Endothelial cell of umbilical vein (primary cell): ENCODE measurements at regions not wholly inside any gene's neighbourhood (a gene's known extent, or its start where the extent isn't known, plus 50 kb on each side); places are given as distances from the start of the nearest gene placed in this dataset.

Experiments
- BruUV-seq: library from RNA; stranded (reverse); fragments of 400-500 nt; replicated peaks from 2 replicates; lab custom pipeline; 2021; lab: Mats Ljungman, UMichigan
- CTCF ChIA-PET: fragments of 300-600, 350-600 bp; sonication (Branson Sonifier 250); formaldehyde crosslinking; loops from one replicate; lab custom pipeline; 2021; ENCODE audit warnings: antibody characterized with exemption, inconsistent platforms; lab: Charles Lee
- POLR2A ChIA-PET: fragments of 300-600, 350-600 bp; sonication (Branson Sonifier 250); formaldehyde crosslinking; loops from one replicate; lab custom pipeline; 2021; ENCODE audit warnings: antibody characterized with exemption, inconsistent platforms; lab: Charles Lee
- DNase-seq: peaks from one replicate; pipeline ENCODE4 v3.0.0-alpha.2; 2011; ENCODE audit warnings: low read depth, low spot score
- FAIRE-seq: peaks from 2 replicates; lab custom pipeline; 2011; peaks lifted over from hg19 to GRCh38; lab: Jason Lieb, UNC
- H2AFZ ChIP-seq: 2 replicates; pipeline ENCODE4 v1.6.0; 2012; ENCODE audit warnings: low read depth, low read length, control low read depth, inconsistent platforms
- H3K27ac ChIP-seq: 2 replicates; pipeline ENCODE4 v1.5.1; 2011; ENCODE audit warnings: low read depth, mild to moderate bottlenecking, control low read depth, low read length, moderate library complexity; ENCODE audit not compliant: insufficient read depth
- H3K27me3 ChIP-seq, 2 experiments: 2 replicates each; pipeline versions ENCODE4 v1.6.0 to v1.6.1; 2011; ENCODE audit warnings: low read length in 2 of 2, mixed read lengths in 1 of 2; ENCODE audit not compliant: control insufficient read depth in 2 of 2, insufficient read depth in 2 of 2
- H3K36me3 ChIP-seq, 2 experiments: 2 replicates in 1 of 2; 3 replicates in 1 of 2; pipeline ENCODE4 v1.5.1; 2011; ENCODE audit warnings: low read length in 2 of 2, mild to moderate bottlenecking in 1 of 2, moderate library complexity in 1 of 2; ENCODE audit not compliant: control insufficient read depth in 2 of 2, insufficient read depth in 2 of 2; ENCODE audit errors: extremely low read depth in 1 of 2
- H3K4me1 ChIP-seq: 3 replicates; pipeline ENCODE4 v1.5.1; 2011; ENCODE audit warnings: mild to moderate bottlenecking, low read length; ENCODE audit not compliant: control insufficient read depth, insufficient read depth; ENCODE audit errors: extremely low read depth
- H3K4me2 ChIP-seq: 2 replicates; pipeline ENCODE4 v1.6.1; 2011; ENCODE audit warnings: low read length, control low read depth, mixed read lengths; ENCODE audit not compliant: insufficient read depth
- H3K4me3 ChIP-seq, 3 experiments: fragments of 200-600 bp in 1 of 3; sonication (generic), shearing (Covaris generic) in 1 of 3; replicated peaks in 1 of 3; 2 replicates each; pipeline ENCODE4 v1.5.1; 2011 to 2016; ENCODE audit warnings: control low read depth in 3 of 3, low read length in 3 of 3, mild to moderate bottlenecking in 2 of 3, inconsistent platforms in 1 of 3, low read depth in 1 of 3, moderate library complexity in 1 of 3; ENCODE audit not compliant: insufficient read depth in 1 of 3
- H3K79me2 ChIP-seq: 2 replicates; pipeline ENCODE4 v1.6.0; 2012; ENCODE audit warnings: low read length, inconsistent platforms; ENCODE audit not compliant: control insufficient read depth, insufficient read depth
- H3K9ac ChIP-seq: replicated peaks from 2 replicates; pipeline ENCODE3; 2011; ENCODE audit warnings: low read length, control low read depth; ENCODE audit not compliant: insufficient read depth; ENCODE audit errors: extremely low read depth
- H3K9me1 ChIP-seq: replicated peaks from 3 replicates; pipeline ENCODE4 v1.6.0; 2011; ENCODE audit warnings: mild to moderate bottlenecking, low read length; ENCODE audit not compliant: control insufficient read depth, insufficient read depth; ENCODE audit errors: extremely low read depth
- H3K9me3 ChIP-seq: replicated peaks from 2 replicates; pipeline ENCODE4 v1.5.1; 2012; ENCODE audit warnings: low read length, inconsistent platforms; ENCODE audit not compliant: control insufficient read depth, insufficient read depth
- H4K20me1 ChIP-seq: replicated peaks from 2 replicates; pipeline ENCODE3; 2011; ENCODE audit warnings: mild to moderate bottlenecking, low read length; ENCODE audit not compliant: control insufficient read depth, insufficient read depth; ENCODE audit errors: extremely low read depth
- FOS ChIP-seq: IDR thresholded peaks from 2 replicates; pipeline ENCODE4 v1.6.1; 2011; ENCODE audit warnings: mild to moderate bottlenecking, low read length, moderate library complexity, borderline replicate concordance; ENCODE audit not compliant: insufficient read depth
- GATA2 ChIP-seq: IDR thresholded peaks from 2 replicates; pipeline ENCODE4 v1.7.0; 2011; ENCODE audit warnings: low read depth, mild to moderate bottlenecking, moderate library complexity, mixed read lengths, low read length; ENCODE audit not compliant: insufficient read length, insufficient read depth
- JUN ChIP-seq: IDR thresholded peaks from 2 replicates; pipeline ENCODE4 v1.6.1; 2011; ENCODE audit warnings: borderline replicate concordance, low read depth; ENCODE audit not compliant: insufficient read length, insufficient read depth
- MYC ChIP-seq: IDR thresholded peaks from one replicate; pipeline ENCODE4 v1.6.1; 2011; ENCODE audit warnings: mild to moderate bottlenecking, low read depth, low read length
- POLR2A ChIP-seq: IDR thresholded peaks from 2 replicates; pipeline ENCODE4 v1.6.1; 2012; ENCODE audit warnings: low read depth, mild to moderate bottlenecking, control low read depth, low read length
- POLR2AphosphoS5 ChIP-seq: IDR thresholded peaks from 2 replicates; pipeline ENCODE4 v1.6.1; 2012; ENCODE audit warnings: low read depth, mild to moderate bottlenecking, control low read depth, low read length, moderate library complexity; ENCODE audit not compliant: insufficient read depth
- dilution Hi-C: fragments of 300-500 bp; cut with MboI; formaldehyde crosslinking; loops from one replicate; pipeline ENCODE4 v1.15.0; 2019; ENCODE audit warnings: low sequenced_read_pairs; ENCODE audit not compliant: extremely low pct_ligation_motif_present
- intact Hi-C: fragments of 100-400 bp; cut with micrococcal nuclease; formaldehyde crosslinking; loops from one replicate; pipeline ENCODE4 v1.10.0; 2022
- TF ChIP-seq, protein P1 (sequence below), 2 donors: IDR thresholded peaks; 1 replicate in 1 of 2; 2 replicates in 1 of 2; pipeline ENCODE4 v1.5.1; 2011; ENCODE audit warnings: low read length in 2 of 2, mild to moderate bottlenecking in 2 of 2, moderate library complexity in 2 of 2, control low read depth in 1 of 2, inconsistent platforms in 1 of 2, low read depth in 1 of 2; ENCODE audit not compliant: insufficient read depth in 1 of 2; ENCODE audit errors: extremely low read depth in 1 of 2

GRCh38 chr5:9920697-9921096 is 290.5 kb upstream of the TAS2R1 start:
- no peak overlapping the region for H3K4me2 ChIP-seq
- H4K20me1 ChIP-seq: no peaks in the 10 kb centered on the region
- TF ChIP-seq MYC (no peak), FOS (no peak), GATA2 (no peak), POLR2AphosphoS5 (no peak), POLR2A (no peak), JUN (no peak)
- ChIA-PET CTCF (no interaction called here), POLR2A (no interaction called here)
- H3K36me3 ChIP-seq: no peaks in the 10 kb centered on the region
- no peaks in the 10 kb centered on the region for H3K4me1 ChIP-seq
- no TSS peak for BruUV-seq
- no peak for DNase-seq
- no peaks in the 10 kb centered on the region for H3K9me1 ChIP-seq
- FAIRE-seq: no peak
- no peak overlapping the region for H2AFZ ChIP-seq
- H3K4me3 ChIP-seq: no peak overlapping the region
- intact Hi-C loops (no loop called here), dilution Hi-C loops (no loop called here)
- no peaks in the 10 kb centered on the region for H3K9me3 ChIP-seq
- H3K27ac ChIP-seq: no peak overlapping the region
- H3K79me2 ChIP-seq: no peaks in the 10 kb centered on the region
- no peak overlapping the region for H3K9ac ChIP-seq
- H3K27me3 ChIP-seq: no peaks in the 10 kb centered on the region

DNA sequence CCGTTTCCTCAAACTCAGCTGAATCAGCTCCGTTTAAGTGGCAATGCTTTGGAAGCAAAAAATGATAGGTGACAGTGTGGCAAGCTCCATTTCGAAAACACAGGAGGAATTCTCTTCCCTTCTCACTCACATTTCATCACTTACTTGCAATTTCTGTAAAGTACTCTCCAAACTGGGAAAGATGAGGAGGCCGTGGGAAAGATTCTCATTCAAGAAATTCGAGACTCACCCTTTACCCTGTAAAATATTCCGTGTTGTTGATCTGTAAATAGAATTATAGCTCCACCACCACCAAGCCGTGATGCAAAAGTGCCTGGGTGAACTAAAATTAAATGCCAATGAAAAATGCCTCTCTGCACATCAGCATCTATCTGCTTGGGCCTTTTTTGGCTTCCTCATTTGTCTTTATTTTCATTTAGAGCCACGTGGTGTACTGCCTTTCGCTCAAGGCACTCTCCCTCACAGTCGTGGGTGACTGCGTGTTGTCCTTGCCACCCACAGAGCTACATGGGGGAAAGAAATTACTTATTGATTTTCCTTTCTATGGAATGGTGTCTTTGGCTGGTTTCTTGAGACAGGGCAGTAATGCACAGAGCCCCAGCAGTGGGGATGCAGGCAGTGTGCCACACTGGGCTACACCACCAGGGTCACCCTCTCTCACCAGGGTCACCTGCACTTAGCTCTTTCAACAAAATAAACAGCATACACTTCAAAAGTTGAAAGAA is 289.3 kb upstream of the TAS2R1 start:
- no TSS peak for BruUV-seq
- no peak overlapping the region for H3K4me3 ChIP-seq
- no peaks in the 10 kb centered on the region for H4K20me1 ChIP-seq
- ChIA-PET CTCF (no interaction called here), POLR2A (no interaction called here)
- FAIRE-seq (no peak), DNase-seq (no peak)
- TF ChIP-seq, protein P1, sequence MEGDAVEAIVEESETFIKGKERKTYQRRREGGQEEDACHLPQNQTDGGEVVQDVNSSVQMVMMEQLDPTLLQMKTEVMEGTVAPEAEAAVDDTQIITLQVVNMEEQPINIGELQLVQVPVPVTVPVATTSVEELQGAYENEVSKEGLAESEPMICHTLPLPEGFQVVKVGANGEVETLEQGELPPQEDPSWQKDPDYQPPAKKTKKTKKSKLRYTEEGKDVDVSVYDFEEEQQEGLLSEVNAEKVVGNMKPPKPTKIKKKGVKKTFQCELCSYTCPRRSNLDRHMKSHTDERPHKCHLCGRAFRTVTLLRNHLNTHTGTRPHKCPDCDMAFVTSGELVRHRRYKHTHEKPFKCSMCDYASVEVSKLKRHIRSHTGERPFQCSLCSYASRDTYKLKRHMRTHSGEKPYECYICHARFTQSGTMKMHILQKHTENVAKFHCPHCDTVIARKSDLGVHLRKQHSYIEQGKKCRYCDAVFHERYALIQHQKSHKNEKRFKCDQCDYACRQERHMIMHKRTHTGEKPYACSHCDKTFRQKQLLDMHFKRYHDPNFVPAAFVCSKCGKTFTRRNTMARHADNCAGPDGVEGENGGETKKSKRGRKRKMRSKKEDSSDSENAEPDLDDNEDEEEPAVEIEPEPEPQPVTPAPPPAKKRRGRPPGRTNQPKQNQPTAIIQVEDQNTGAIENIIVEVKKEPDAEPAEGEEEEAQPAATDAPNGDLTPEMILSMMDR (IDR thresholded peaks at IDR 0.05; ENCODE audit: extremely low read depth in 1 of 2, insufficient read depth in 1 of 2, low read depth in 1 of 2, low read length in 2 of 2): no peak
- H3K27me3 ChIP-seq: no peaks in the 10 kb centered on the region
- no peak overlapping the region for H3K27ac ChIP-seq
- no peak overlapping the region for H3K4me2 ChIP-seq
- no peak overlapping the region for H2AFZ ChIP-seq
- no peaks in the 10 kb centered on the region for H3K36me3 ChIP-seq
- intact Hi-C loops: no loop called here
- no peaks in the 10 kb centered on the region for H3K9me1 ChIP-seq
- H3K79me2 ChIP-seq: no peaks in the 10 kb centered on the region
- H3K9me3 ChIP-seq: no peaks in the 10 kb centered on the region
- no peak overlapping the region for H3K9ac ChIP-seq
- dilution Hi-C loops: no loop called here
- H3K4me1 ChIP-seq: no peaks in the 10 kb centered on the region
